ENCODE measurements at regions not wholly inside any gene's neighbourhood (a gene's known extent, or its start where the extent isn't known, plus 50 kb on each side); places are given as distances from the start of the nearest gene placed in this dataset.

- peaks cover 0 to 9% (median 3%) of the 10 kb centered on the region in 5 donors for H3K9me3 ChIP-seq (ENCODE audit: control insufficient read depth in 5 of 5, low read length in 5 of 5)
These were observed 342.0 kb upstream of the XYLT1 start for GRCh38 chr16:17812771-17813170.

DNA sequence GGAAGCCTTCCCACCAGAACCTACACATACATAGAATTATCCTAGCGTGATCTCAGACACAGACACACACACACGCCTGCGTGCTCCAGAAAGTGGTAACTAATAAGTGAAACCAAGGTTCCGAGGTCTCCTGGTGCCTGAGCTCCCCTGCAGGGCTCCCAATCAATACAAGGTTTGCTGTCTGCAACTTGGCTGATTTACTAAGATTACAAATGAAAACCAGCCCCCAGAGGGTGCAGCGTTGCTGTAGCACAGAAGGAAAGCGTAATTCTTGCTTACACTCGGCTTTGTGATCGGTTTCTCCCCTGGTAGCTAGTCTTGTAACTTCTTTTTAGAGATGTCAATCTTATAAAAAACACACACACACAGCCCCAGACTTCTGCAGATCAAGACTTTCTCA is 334.1 kb upstream of the XYLT1 start:
- Histone ChIP-seq H3K27ac (ENCODE audit: low read depth, low read length) (no peak overlapping the region), H3K9ac (ENCODE audit: low read length in 5 of 5) (no peak overlapping the region), H3K36me3 (ENCODE audit: control insufficient read depth in 5 of 5, insufficient read depth in 5 of 5, low read length in 5 of 5) (no peaks in the 10 kb centered on the region)

More at GRCh38 chr16:17812771-17813170, 342.0 kb upstream of the XYLT1 start:
- no peaks in the 10 kb centered on the region for H3K36me3 ChIP-seq (ENCODE audit: control insufficient read depth in 5 of 5, insufficient read depth in 5 of 5, low read length in 5 of 5)
- peaks cover 0 to 1% (median 0%) of the 10 kb centered on the region in 5 donors for H3K27me3 ChIP-seq (ENCODE audit: control insufficient read depth in 5 of 5, insufficient read depth in 4 of 5, low read length in 5 of 5)
- H3K9ac ChIP-seq (ENCODE audit: low read length in 5 of 5) = no peak overlapping the region
- H3K27ac ChIP-seq (ENCODE audit: low read depth, low read length) = no peak overlapping the region
- H3K4me1 ChIP-seq (ENCODE audit: control insufficient read depth in 5 of 5, insufficient read depth in 5 of 5, low read length in 5 of 5) = peaks cover 0 to 8% (median 0%) of the 10 kb centered on the region in 5 donors
- H3K4me3 ChIP-seq (ENCODE audit: low read depth in 1 of 5, low read length in 5 of 5) = no peak overlapping the region

GRCh38 chr16:17803625-17804410 is 333.1 kb upstream of the XYLT1 start:
- Histone ChIP-seq H3K4me1 (ENCODE audit: control insufficient read depth in 5 of 5, insufficient read depth in 5 of 5, low read length in 5 of 5) (peaks cover 0 to 4% (median 0%) of the 10 kb centered on the region in 5 donors), H3K9me3 (ENCODE audit: control insufficient read depth in 5 of 5, low read length in 5 of 5) (no peaks in the 10 kb centered on the region), H3K9ac (ENCODE audit: low read length in 5 of 5) (no peak overlapping the region), H3K4me3 (ENCODE audit: low read depth in 1 of 5, low read length in 5 of 5) (no peak overlapping the region), H3K27ac (ENCODE audit: low read depth, low read length) (no peak overlapping the region), H3K36me3 (ENCODE audit: control insufficient read depth in 5 of 5, insufficient read depth in 5 of 5, low read length in 5 of 5) (no peaks in the 10 kb centered on the region), H3K27me3 (ENCODE audit: control insufficient read depth in 5 of 5, insufficient read depth in 4 of 5, low read length in 5 of 5) (peaks cover 0 to 9% (median 0%) of the 10 kb centered on the region in 5 donors)

More for the DNA sequence above, 334.1 kb upstream of the XYLT1 start:
- H3K4me3 ChIP-seq (ENCODE audit: low read depth in 1 of 5, low read length in 5 of 5) = no peak overlapping the region
- peaks cover 0 to 4% (median 0%) of the 10 kb centered on the region in 5 donors for H3K4me1 ChIP-seq (ENCODE audit: control insufficient read depth in 5 of 5, insufficient read depth in 5 of 5, low read length in 5 of 5)
- H3K27me3 ChIP-seq (ENCODE audit: control insufficient read depth in 5 of 5, insufficient read depth in 4 of 5, low read length in 5 of 5) = peaks cover 0 to 9% (median 0%) of the 10 kb centered on the region in 5 donors
- no peaks in the 10 kb centered on the region for H3K9me3 ChIP-seq (ENCODE audit: control insufficient read depth in 5 of 5, low read length in 5 of 5)

DNA sequence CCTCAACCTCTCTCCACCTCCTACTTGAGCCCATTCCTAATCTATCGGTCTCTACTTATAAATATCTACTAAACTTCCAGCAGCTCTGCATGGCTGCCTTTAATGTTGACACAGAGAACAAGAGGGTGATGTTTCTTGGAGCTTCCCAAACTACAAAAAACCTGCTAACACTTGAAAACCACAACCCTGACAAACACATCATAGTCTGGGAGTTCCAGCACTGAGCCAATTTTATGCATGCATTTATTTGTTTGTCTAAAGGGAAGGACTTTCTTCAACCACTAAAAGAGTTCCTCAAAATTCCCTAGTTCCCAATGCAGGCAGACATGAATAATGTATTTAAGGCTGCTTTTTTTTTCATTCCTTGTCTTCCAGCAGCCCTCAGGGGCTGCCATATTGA is 331.8 kb upstream of the XYLT1 start:
- H3K36me3 ChIP-seq (ENCODE audit: control insufficient read depth in 5 of 5, insufficient read depth in 5 of 5, low read length in 5 of 5) = no peaks in the 10 kb centered on the region
- peaks cover 0 to 9% (median 0%) of the 10 kb centered on the region in 5 donors for H3K27me3 ChIP-seq (ENCODE audit: control insufficient read depth in 5 of 5, insufficient read depth in 4 of 5, low read length in 5 of 5)
- H3K9me3 ChIP-seq (ENCODE audit: control insufficient read depth in 5 of 5, low read length in 5 of 5) = no peaks in the 10 kb centered on the region
- peaks cover 0 to 4% (median 0%) of the 10 kb centered on the region in 5 donors for H3K4me1 ChIP-seq (ENCODE audit: control insufficient read depth in 5 of 5, insufficient read depth in 5 of 5, low read length in 5 of 5)
- H3K27ac ChIP-seq (ENCODE audit: low read depth, low read length) = no peak overlapping the region
- no peak overlapping the region for H3K4me3 ChIP-seq (ENCODE audit: low read depth in 1 of 5, low read length in 5 of 5)
- H3K9ac ChIP-seq (ENCODE audit: low read length in 5 of 5) = no peak overlapping the region

DNA sequence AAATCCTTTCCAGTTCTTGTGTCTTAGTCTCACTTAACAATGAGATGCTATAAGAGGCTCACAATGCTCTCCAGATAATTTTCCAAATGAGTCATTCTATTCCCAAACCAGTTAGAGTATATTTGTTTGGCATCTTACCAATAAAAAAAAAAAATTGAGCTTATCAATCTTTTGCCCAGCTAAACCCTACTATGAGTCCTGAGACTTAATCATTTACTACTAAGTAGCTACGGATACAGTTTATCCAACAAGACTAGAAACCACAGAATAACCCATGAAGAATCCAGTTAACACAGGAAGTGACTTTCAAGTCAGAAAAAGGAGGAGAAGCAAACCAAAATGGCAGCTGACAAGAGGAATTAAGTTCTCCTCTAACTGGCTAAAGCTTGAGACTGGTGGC is 330.3 kb upstream of the XYLT1 start:
- Histone ChIP-seq H3K27me3 (ENCODE audit: control insufficient read depth in 5 of 5, insufficient read depth in 4 of 5, low read length in 5 of 5) (peaks cover 0 to 9% (median 0%) of the 10 kb centered on the region in 5 donors), H3K9ac (ENCODE audit: low read length in 5 of 5) (no peak overlapping the region), H3K36me3 (ENCODE audit: control insufficient read depth in 5 of 5, insufficient read depth in 5 of 5, low read length in 5 of 5) (no peaks in the 10 kb centered on the region), H3K4me1 (ENCODE audit: control insufficient read depth in 5 of 5, insufficient read depth in 5 of 5, low read length in 5 of 5) (peaks cover 0 to 4% (median 0%) of the 10 kb centered on the region in 5 donors), H3K9me3 (ENCODE audit: control insufficient read depth in 5 of 5, low read length in 5 of 5) (no peaks in the 10 kb centered on the region), H3K27ac (ENCODE audit: low read depth, low read length) (no peak overlapping the region), H3K4me3 (ENCODE audit: low read depth in 1 of 5, low read length in 5 of 5) (no peak overlapping the region)

- H3K9ac ChIP-seq (ENCODE audit: low read length in 5 of 5) = no peak overlapping the region
- no peaks in the 10 kb centered on the region for H3K9me3 ChIP-seq (ENCODE audit: control insufficient read depth in 5 of 5, low read length in 5 of 5)
- peaks cover 0 to 2% (median 0%) of the 10 kb centered on the region in 5 donors for H3K27me3 ChIP-seq (ENCODE audit: control insufficient read depth in 5 of 5, insufficient read depth in 4 of 5, low read length in 5 of 5)
- no peaks in the 10 kb centered on the region for H3K36me3 ChIP-seq (ENCODE audit: control insufficient read depth in 5 of 5, insufficient read depth in 5 of 5, low read length in 5 of 5)
- no peak overlapping the region for H3K4me3 ChIP-seq (ENCODE audit: low read depth in 1 of 5, low read length in 5 of 5)
- no peak overlapping the region for H3K27ac ChIP-seq (ENCODE audit: low read depth, low read length)
- H3K4me1 ChIP-seq (ENCODE audit: control insufficient read depth in 5 of 5, insufficient read depth in 5 of 5, low read length in 5 of 5) = no peaks in the 10 kb centered on the region
These were observed 328.0 kb upstream of the XYLT1 start for GRCh38 chr16:17798716-17799115.

- Histone ChIP-seq H3K27ac (ENCODE audit: low read depth, low read length) (no peak overlapping the region), H3K9me3 (ENCODE audit: control insufficient read depth in 5 of 5, low read length in 5 of 5) (no peaks in the 10 kb centered on the region), H3K9ac (ENCODE audit: low read length in 5 of 5) (no peak overlapping the region), H3K27me3 (ENCODE audit: control insufficient read depth in 5 of 5, insufficient read depth in 4 of 5, low read length in 5 of 5) (peaks cover 0 to 2% (median 0%) of the 10 kb centered on the region in 5 donors), H3K4me3 (ENCODE audit: low read depth in 1 of 5, low read length in 5 of 5) (no peak overlapping the region), H3K4me1 (ENCODE audit: control insufficient read depth in 5 of 5, insufficient read depth in 5 of 5, low read length in 5 of 5) (no peaks in the 10 kb centered on the region), H3K36me3 (ENCODE audit: control insufficient read depth in 5 of 5, insufficient read depth in 5 of 5, low read length in 5 of 5) (no peaks in the 10 kb centered on the region)
These were observed 322.6 kb upstream of the XYLT1 start for GRCh38 chr16:17793354-17793753.

DNA sequence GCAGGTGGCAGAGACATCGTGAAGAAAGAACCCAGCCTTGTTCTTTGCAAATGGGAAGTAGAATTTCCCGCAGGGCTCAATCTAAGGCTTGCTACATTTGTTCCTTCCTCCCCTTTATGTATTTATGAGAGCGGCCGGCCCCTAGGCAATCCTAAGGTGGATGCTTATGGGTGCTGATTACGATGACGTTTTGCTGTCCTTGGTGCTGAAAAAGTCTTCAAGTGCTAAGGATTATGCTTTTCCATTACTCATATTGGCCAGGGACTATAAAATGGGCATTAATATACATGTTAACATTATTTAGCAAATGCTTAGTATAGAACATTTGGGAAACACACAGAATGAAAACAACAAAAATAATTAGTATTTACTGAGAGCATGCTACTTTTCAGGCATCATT is 313.3 kb upstream of the XYLT1 start:
- H3K36me3 ChIP-seq (ENCODE audit: control insufficient read depth in 5 of 5, insufficient read depth in 5 of 5, low read length in 5 of 5) = no peaks in the 10 kb centered on the region
- H3K4me3 ChIP-seq (ENCODE audit: low read depth in 1 of 5, low read length in 5 of 5) = no peak overlapping the region
- H3K27me3 ChIP-seq (ENCODE audit: control insufficient read depth in 5 of 5, insufficient read depth in 4 of 5, low read length in 5 of 5) = peaks cover 0 to 4% (median 2%) of the 10 kb centered on the region in 5 donors
- no peaks in the 10 kb centered on the region for H3K9me3 ChIP-seq (ENCODE audit: control insufficient read depth in 5 of 5, low read length in 5 of 5)
- no peak overlapping the region for H3K9ac ChIP-seq (ENCODE audit: low read length in 5 of 5)
- no peak overlapping the region for H3K27ac ChIP-seq (ENCODE audit: low read depth, low read length)
- no peaks in the 10 kb centered on the region for H3K4me1 ChIP-seq (ENCODE audit: control insufficient read depth in 5 of 5, insufficient read depth in 5 of 5, low read length in 5 of 5)

- H3K36me3 ChIP-seq (ENCODE audit: control insufficient read depth in 5 of 5, insufficient read depth in 5 of 5, low read length in 5 of 5) = no peaks in the 10 kb centered on the region
- H3K9me3 ChIP-seq (ENCODE audit: control insufficient read depth in 5 of 5, low read length in 5 of 5) = no peaks in the 10 kb centered on the region
- H3K4me1 ChIP-seq (ENCODE audit: control insufficient read depth in 5 of 5, insufficient read depth in 5 of 5, low read length in 5 of 5) = peaks cover 3 to 17% (median 14%) of the 10 kb centered on the region in 5 donors
- H3K4me3 ChIP-seq (ENCODE audit: low read depth in 1 of 5, low read length in 5 of 5) = no peak overlapping the region
- H3K9ac ChIP-seq (ENCODE audit: low read length in 5 of 5) = no peak overlapping the region
- H3K27me3 ChIP-seq (ENCODE audit: control insufficient read depth in 5 of 5, insufficient read depth in 4 of 5, low read length in 5 of 5) = peaks cover 0 to 4% (median 0%) of the 10 kb centered on the region in 5 donors
- H3K27ac ChIP-seq (ENCODE audit: low read depth, low read length) = no peak overlapping the region
These were observed 309.4 kb upstream of the XYLT1 start for GRCh38 chr16:17780181-17780580.

GRCh38 chr16:17777408-17777863 is 306.7 kb upstream of the XYLT1 start:
- Histone ChIP-seq H3K4me3 (ENCODE audit: low read depth in 1 of 5, low read length in 5 of 5) (no peak overlapping the region), H3K9me3 (ENCODE audit: control insufficient read depth in 5 of 5, low read length in 5 of 5) (no peaks in the 10 kb centered on the region), H3K9ac (ENCODE audit: low read length in 5 of 5) (no peak overlapping the region), H3K27ac (ENCODE audit: low read depth, low read length) (peak overlapping the region; percentile 69), H3K36me3 (ENCODE audit: control insufficient read depth in 5 of 5, insufficient read depth in 5 of 5, low read length in 5 of 5) (no peaks in the 10 kb centered on the region), H3K27me3 (ENCODE audit: control insufficient read depth in 5 of 5, insufficient read depth in 4 of 5, low read length in 5 of 5) (no peaks in the 10 kb centered on the region), H3K4me1 (ENCODE audit: control insufficient read depth in 5 of 5, insufficient read depth in 5 of 5, low read length in 5 of 5) (peaks cover 3 to 35% (median 31%) of the 10 kb centered on the region in 5 donors)
